ENCODE measurements at regions not wholly inside any gene's neighbourhood (a gene's known extent, or its start where the extent isn't known, plus 50 kb on each side); places are given as distances from the start of the nearest gene placed in this dataset.

GRCh38 chr16:49089039-49089438, 192.6 kb downstream of the CBLN1 start:
- no peak for TF ChIP-seq CTCF (IDR thresholded peaks at IDR 0.05)
- TF ChIP-seq POLR2A (IDR thresholded peaks at IDR 0.05), result no peak
